ENCODE measurements at regions not wholly inside any gene's neighbourhood (a gene's known extent, or its start where the extent isn't known, plus 50 kb on each side); places are given as distances from the start of the nearest gene placed in this dataset.
A peak's percentile ranks its signal among the peaks of the same experiment; 100 is the strongest.

DNA sequence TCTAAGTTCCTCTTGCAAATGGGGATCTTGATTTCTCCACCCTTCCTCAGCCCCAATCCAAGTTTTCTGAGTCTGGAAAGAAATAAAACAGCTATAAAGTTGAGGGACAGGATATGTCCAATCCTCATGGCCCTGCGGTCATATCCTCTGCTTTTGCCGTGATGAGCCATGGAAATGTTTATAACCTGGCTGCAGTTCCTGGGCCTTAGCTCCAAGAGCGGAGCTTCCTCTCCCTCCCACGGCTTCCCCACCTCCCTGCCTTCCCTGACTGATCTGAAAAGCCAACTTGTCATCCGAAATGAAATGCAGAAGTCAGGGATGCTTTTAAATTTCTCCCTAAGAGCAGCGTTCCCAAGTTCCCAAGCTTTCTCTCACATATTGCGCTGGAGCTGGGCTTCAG, 221.5 kb upstream of the SFRP2 start:
- DNase-seq (ENCODE audit: low read depth), result peak; percentile 81
- H3K4me3 ChIP-seq (ENCODE audit: low read depth, low read length), result no peak overlapping the region
- TF ChIP-seq, protein P1, sequence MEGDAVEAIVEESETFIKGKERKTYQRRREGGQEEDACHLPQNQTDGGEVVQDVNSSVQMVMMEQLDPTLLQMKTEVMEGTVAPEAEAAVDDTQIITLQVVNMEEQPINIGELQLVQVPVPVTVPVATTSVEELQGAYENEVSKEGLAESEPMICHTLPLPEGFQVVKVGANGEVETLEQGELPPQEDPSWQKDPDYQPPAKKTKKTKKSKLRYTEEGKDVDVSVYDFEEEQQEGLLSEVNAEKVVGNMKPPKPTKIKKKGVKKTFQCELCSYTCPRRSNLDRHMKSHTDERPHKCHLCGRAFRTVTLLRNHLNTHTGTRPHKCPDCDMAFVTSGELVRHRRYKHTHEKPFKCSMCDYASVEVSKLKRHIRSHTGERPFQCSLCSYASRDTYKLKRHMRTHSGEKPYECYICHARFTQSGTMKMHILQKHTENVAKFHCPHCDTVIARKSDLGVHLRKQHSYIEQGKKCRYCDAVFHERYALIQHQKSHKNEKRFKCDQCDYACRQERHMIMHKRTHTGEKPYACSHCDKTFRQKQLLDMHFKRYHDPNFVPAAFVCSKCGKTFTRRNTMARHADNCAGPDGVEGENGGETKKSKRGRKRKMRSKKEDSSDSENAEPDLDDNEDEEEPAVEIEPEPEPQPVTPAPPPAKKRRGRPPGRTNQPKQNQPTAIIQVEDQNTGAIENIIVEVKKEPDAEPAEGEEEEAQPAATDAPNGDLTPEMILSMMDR (IDR thresholded peaks at IDR 0.05; ENCODE audit: insufficient read depth, low read depth, low read length), result no peak

DNA sequence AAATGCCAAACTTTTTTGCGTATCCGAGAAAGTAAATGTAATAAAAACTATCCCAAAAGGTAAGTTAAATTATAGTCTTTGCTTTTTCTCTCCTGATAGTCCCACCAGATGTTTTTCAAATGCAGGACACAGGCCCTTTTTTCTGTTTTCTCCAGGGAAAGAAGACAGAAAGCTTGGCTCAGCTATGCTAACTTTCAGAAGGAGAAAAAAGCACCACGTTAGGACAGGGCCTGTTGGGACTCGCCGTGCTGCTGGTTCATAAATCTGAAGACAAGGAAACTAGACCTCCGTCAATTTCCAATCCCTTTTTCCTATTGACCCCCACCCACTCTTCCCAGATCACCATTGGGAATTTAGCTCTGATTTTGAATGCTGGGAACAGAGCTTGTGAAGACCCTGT, 220.9 kb upstream of the SFRP2 start:
- TF ChIP-seq, protein P1 (IDR thresholded peaks at IDR 0.05; ENCODE audit: insufficient read depth, low read depth, low read length), result no peak
- H3K4me3 ChIP-seq (ENCODE audit: low read depth, low read length), result no peak overlapping the region
- no peak for DNase-seq (ENCODE audit: low read depth)

DNA sequence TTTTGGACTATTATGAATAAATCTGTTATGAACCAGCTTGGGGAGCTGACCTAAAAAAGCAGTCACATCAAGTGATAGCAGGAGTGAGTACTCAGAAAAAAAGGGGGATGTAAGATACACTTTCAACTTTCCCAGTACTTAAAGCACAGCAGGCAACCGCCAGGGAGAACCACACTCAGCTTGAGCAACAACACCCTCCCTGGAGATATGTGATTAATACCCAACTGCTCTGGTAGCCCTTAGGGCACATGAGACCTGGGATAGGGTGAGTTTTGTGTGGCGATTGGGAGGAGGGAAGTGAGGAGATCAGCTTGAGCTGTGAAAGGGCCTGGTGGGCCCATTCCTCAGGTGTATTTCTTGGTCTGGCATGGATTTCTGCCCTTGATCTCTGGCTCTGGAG, 220.3 kb upstream of the SFRP2 start:
- H3K4me3 ChIP-seq (ENCODE audit: low read depth, low read length), result no peak overlapping the region
- DNase-seq (ENCODE audit: low read depth), result peak; percentile 24
- TF ChIP-seq, protein P1 (IDR thresholded peaks at IDR 0.05; ENCODE audit: insufficient read depth, low read depth, low read length), result no peak

DNA sequence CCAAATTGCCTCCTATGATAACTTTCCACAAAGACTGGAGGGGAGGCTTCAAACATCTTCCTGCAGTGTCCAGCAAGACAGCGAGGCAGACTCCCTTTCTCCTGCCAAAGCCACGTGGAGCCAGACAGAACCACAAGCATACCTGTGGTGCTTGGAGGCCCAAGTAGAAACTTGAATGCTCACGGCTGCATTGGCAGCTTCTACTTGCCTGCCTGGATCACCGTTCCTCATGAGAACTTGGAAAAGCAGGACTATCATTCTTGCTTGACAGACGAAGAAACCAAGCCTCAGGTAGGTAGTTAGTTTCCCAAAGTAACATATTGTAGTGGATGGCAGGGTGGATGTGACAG, 216.3 kb upstream of the SFRP2 start:
- H3K4me3 ChIP-seq (ENCODE audit: low read depth, low read length), result no peak overlapping the region
- DNase-seq (ENCODE audit: low read depth), result no peak
- TF ChIP-seq, protein P1 (IDR thresholded peaks at IDR 0.05; ENCODE audit: insufficient read depth, low read depth, low read length), result no peak

DNA sequence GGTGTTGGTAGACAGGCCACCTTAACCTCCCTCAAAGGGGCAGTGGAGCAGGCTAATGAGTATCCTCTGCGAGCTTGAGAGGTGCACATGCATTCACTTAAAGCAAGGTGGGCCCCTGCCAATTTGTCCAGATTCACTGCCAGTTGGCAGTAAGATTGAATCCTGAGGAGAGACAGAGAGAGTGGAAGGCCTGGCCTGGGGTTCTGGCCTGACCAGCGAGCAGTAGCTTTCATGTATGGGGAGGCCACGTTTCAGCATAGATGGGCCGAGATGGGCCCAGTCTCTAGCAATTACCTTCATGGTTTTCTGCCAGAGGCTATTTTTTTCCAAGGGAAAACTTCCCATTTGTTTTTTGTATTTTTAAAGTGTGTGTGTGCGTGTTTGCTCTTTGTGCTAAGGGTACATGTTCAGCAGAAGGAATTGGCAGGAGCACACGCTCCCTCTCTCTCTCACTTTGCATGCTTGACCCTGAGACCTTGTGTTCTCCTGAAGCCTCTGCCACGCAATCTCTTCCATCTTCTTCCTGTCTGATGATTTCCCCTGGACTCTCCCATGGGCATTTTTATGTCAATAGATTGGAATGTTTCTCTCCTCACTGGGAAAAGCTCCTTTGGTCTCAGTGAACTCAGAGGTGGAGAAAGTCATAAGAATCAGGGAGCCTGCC, 215.8 kb upstream of the SFRP2 start:
- no peak overlapping the region for H3K4me3 ChIP-seq (ENCODE audit: low read depth, low read length)
- TF ChIP-seq, protein P1 (IDR thresholded peaks at IDR 0.05; ENCODE audit: insufficient read depth, low read depth, low read length), result no peak
- peak; percentile 93 for DNase-seq (ENCODE audit: low read depth)

DNA sequence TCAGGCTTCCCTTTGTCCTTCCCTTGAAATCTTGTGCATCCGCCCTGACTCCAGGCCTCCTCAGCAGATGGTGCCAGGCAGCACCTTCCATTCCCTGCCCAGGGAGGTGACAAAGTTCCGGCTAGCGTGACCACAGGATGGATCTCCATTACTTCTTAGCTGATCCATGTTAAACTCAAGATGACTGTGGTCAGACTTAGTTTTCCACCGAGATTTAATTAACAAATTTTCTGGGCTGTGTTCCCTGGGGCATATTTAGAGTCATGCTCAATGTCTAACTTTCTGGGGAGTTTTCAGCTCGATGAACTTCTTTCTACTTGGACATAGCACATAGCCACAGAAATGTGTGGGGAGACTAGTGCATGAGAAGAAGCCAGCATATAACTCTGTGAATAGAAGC, 215.1 kb upstream of the SFRP2 start:
- no peak overlapping the region for H3K4me3 ChIP-seq (ENCODE audit: low read depth, low read length)
- TF ChIP-seq, protein P1 (IDR thresholded peaks at IDR 0.05; ENCODE audit: insufficient read depth, low read depth, low read length), result no peak
- peak; percentile 24 for DNase-seq (ENCODE audit: low read depth)

DNA sequence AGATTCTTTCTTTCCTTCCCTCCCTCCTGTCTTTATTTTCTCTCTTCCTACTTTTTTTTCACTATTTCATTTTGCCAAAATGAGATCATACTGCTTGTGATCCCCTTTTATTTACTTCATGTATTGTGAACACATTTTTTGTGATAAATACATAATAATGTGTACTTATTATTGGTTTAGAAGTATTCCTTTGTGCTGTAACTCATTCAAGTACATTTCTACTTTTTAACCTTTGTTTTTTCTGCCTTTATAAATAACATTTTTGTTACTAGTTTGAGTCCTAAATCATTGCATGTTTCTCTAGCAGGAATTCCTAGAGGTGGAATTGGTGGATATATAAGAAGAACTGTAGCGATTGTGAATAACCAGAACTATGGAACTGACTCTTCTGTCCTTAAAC, 214.5 kb upstream of the SFRP2 start:
- DNase-seq (ENCODE audit: low read depth), result no peak
- TF ChIP-seq, protein P1 (IDR thresholded peaks at IDR 0.05; ENCODE audit: insufficient read depth, low read depth, low read length), result no peak
- H3K4me3 ChIP-seq (ENCODE audit: low read depth, low read length), result no peak overlapping the region
